ENCODE measurements at regions not wholly inside any gene's neighbourhood (a gene's known extent, or its start where the extent isn't known, plus 50 kb on each side); places are given as distances from the start of the nearest gene placed in this dataset.
"Not testable (repeated sequence)": the region's sequence is repeated elsewhere in the genome, so short reads cannot be mapped to it uniquely, and the experiment has no call there.

DNA sequence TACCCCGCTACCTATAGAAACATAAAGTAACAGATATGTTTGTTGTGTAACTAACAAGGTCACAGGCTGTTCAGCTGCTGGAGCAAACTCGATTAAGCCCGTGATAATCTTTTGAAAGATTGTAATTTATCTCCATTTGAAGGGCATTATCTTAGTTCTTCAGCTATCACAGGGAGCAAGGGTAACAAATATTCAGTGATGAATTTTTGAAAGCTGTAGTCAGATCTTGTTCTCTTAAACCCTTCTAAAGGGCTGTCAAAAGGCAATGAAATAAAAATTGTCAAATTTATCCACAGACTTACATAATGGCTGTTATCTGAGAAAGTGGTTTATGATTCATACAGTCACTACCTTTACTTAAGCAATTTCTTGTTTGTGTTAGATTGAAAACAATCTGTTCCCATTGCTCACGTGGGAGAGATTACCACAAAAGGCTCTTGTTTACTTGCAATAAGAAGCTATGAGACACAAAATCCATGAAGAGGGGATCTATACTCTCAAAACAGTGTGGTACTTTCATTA lies 78.3 kb upstream of the ZNF608 start:
- Mint-ChIP-seq H3K36me3 (no peaks in the 10 kb centered on the region), H3K4me3 (no peak overlapping the region), H3K27ac (no peak overlapping the region), H3K9me3 (no peaks in the 10 kb centered on the region), H3K4me1 (no peaks in the 10 kb centered on the region), H3K27me3 (no peaks in the 10 kb centered on the region)
- no peak for DNase-seq
- CTCF ChIA-PET = no interaction called here

DNA sequence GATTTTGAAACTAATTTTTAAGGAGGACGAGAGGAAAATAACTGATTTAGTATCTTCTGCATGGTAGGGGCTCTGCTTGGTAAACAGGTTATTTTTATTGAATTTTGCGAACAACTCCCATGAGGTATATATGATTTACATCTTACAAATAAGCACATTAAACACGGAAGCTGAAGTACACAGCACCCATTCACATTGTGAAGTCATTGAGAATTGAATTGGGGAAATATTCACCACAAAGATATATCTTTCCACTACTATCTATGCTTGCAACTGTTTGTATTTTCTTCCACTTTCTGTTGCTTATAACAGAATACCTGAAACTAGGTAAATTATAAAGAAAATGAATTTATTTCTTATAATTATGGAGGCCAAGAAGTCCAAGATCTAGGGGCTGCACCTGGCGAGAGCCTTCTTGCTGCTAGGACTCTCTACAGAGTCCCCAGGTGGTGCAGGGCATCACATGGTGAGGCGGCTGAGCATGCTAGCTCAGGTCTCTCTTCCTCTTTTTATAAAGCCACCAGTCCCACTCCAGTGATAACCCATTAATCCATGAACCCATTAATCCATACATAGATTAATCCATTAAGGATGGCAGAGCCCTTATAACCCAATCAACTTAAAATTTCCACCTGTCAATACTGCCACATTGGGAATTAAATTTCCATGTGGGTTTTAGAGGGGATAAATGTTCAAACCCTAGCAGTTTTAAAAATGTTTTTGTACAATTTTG lies 79.0 kb upstream of the ZNF608 start:
- no peaks in the 10 kb centered on the region for H3K27me3 Mint-ChIP-seq
- no peaks in the 10 kb centered on the region for H3K36me3 Mint-ChIP-seq
- no peaks in the 10 kb centered on the region for H3K9me3 Mint-ChIP-seq
- H3K4me1 Mint-ChIP-seq = no peaks in the 10 kb centered on the region
- no peak overlapping the region for H3K27ac Mint-ChIP-seq
- H3K4me3 Mint-ChIP-seq = no peak overlapping the region
- DNase-seq = no peak
- CTCF ChIA-PET = no interaction called here

DNA sequence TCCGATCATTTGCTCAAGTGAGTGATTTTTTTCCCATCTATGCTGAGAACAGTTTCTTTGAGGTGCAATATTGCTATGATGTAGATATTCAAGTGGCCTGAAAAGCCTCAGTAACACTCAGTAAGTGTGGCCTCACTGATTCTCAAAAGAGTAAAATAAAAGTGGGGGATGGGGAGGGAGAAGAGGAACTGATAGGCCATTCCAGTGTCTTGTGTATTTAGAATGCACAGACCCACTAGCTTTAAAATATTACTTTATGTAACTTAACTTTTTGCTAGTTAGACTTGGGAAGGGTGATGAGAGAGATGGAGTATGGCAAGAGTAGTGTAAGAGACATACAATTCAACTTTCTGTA lies 79.5 kb upstream of the ZNF608 start:
- no peak overlapping the region for H3K4me3 Mint-ChIP-seq
- CTCF ChIA-PET = no interaction called here
- DNase-seq = no peak
- no peaks in the 10 kb centered on the region for H3K36me3 Mint-ChIP-seq
- H3K27me3 Mint-ChIP-seq = no peaks in the 10 kb centered on the region
- H3K27ac Mint-ChIP-seq = no peak overlapping the region
- no peaks in the 10 kb centered on the region for H3K4me1 Mint-ChIP-seq
- no peaks in the 10 kb centered on the region for H3K9me3 Mint-ChIP-seq

DNA sequence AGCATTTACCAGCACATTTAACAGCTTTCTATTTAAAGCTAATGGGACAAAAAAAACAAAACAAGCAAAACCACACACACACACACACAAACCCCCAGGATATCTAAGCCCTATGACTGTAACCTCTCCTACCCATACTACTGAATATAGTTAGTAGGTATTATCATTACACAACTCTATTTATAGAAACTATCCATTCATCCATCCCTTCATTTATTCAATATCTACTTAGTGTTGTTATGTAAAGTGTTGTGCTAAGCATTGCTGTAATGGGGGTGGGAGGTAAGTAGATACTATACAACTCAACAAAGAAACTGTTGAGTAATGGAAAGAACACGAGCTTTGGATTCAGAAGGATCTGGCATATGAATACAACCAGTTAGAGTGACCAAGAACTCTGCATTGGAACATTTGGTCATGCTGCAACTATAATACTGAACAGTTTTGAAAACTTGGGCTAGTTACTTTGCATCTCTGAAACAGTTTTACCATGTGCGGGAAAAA lies 82.3 kb upstream of the ZNF608 start:
- Mint-ChIP-seq H3K4me3 (no peak overlapping the region), H3K27ac (no peak overlapping the region), H3K9me3 (no peaks in the 10 kb centered on the region), H3K36me3 (no peaks in the 10 kb centered on the region), H3K4me1 (no peaks in the 10 kb centered on the region), H3K27me3 (no peaks in the 10 kb centered on the region)
- DNase-seq = no peak
- CTCF ChIA-PET = no interaction called here

DNA sequence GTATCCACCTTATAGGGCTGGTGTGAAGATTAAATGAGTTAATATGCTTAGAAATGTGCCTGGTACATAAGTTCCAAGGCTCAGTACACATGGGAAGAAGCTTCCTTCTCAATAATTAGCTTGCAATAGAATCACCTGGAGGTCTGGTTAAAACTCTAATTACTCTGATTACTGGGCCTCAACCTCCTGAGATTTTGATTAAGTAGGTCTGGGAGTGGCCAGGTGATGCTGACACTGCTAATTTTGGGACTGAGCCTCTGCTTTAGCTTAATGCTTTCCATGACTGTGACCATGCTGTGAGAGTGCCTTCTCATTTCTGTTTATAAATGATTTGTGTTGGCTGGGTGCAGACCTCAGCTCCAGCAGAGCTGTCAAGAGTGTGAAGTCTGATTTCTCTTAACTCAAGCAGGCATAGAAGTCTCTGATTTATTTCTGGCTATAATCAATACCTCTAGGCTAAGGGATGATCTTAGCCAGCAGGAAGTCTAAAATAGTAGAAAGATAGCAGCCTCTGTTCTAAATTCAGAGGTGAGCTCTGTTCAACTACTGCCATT lies 85.3 kb upstream of the ZNF608 start:
- Mint-ChIP-seq H3K27ac (no peak overlapping the region), H3K4me3 (no peak overlapping the region), H3K9me3 (peaks cover 4% of the 10 kb centered on the region), H3K36me3 (no peaks in the 10 kb centered on the region), H3K4me1 (no peaks in the 10 kb centered on the region), H3K27me3 (no peaks in the 10 kb centered on the region)
- CTCF ChIA-PET = no interaction called here
- DNase-seq = no peak

DNA sequence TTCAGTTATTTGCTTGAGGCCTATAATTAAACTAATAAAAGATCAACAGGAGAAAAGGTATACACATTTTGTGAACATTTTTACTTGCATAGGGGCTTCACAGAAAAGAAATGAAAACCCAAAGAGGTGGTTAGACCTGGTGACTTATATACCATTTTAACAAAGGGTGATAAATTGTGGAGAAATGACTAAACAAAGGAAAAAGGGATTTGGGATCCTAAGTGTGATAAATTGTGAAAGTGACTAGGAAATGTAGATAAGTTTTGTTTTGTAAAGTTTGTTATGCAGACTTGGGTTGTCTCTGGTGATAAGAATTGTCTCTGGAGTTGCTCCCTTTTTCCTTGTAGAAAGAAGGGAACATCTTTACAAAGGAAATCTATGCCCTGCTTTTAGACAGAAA lies 86.1 kb upstream of the ZNF608 start:
- no peak for DNase-seq
- no peaks in the 10 kb centered on the region for H3K36me3 Mint-ChIP-seq
- H3K4me1 Mint-ChIP-seq = no peaks in the 10 kb centered on the region
- no peaks in the 10 kb centered on the region for H3K27me3 Mint-ChIP-seq
- H3K27ac Mint-ChIP-seq = no peak overlapping the region
- H3K9me3 Mint-ChIP-seq = peaks cover 5% of the 10 kb centered on the region
- no peak overlapping the region for H3K4me3 Mint-ChIP-seq
- CTCF ChIA-PET = no interaction called here

DNA sequence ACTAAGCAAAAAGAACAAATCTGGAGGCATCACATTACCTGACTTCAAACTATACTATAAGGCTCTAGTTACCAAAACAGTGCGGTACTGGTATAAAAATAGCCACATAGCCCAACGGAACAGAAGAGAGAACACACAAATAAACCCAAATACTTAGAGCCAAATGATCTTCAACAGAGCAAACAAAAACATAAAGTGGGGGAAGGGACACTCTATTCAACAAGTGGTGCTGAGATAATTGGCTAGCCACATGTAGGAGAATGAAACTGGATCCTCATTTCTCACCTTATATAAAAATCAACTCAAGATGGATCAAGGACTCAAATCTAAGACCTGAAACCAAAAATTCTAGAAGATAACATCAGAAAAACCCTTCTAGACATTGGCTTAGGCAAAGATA lies 89.9 kb upstream of the ZNF608 start:
- H3K27ac Mint-ChIP-seq, CTCF ChIA-PET, H3K4me1 Mint-ChIP-seq, DNase-seq, H3K9me3 Mint-ChIP-seq, H3K36me3 Mint-ChIP-seq, H3K27me3 Mint-ChIP-seq, H3K4me3 Mint-ChIP-seq: not testable (repeated sequence)

DNA sequence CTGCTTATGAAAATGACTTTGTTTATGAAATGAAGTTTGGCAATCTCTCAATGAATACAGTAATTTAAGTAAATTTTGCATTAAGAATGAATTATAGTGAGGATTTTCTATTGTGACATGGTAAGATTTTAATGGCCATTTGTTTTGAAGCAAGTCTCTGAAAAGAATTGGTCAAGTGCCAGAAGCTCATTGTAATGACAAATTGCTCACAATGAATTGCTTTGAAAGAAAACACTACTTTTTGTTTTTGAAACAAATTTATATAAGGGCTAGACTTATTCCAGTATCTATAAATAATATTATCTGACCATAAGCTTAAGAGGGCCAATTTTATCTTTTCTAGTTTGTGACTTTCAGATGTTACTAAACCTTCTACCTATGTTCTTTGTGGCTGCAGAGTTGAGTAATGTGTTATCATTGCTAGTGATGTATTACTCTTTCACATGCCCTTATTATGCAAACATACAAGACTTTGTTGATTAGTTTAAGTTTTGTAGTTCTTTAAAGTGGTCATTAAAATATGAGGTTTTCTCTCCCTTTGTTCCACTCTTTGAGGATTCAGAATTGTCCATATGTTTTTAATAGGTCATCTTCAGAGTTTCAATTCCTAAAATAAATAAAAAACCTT lies 93.0 kb upstream of the ZNF608 start:
- DNase-seq = no peak
- Mint-ChIP-seq H3K4me3 (no peak overlapping the region), H3K9me3 (peaks cover 5% of the 10 kb centered on the region), H3K36me3 (no peaks in the 10 kb centered on the region), H3K4me1 (no peaks in the 10 kb centered on the region), H3K27ac (no peak overlapping the region), H3K27me3 (no peaks in the 10 kb centered on the region)
- CTCF ChIA-PET = no interaction called here

DNA sequence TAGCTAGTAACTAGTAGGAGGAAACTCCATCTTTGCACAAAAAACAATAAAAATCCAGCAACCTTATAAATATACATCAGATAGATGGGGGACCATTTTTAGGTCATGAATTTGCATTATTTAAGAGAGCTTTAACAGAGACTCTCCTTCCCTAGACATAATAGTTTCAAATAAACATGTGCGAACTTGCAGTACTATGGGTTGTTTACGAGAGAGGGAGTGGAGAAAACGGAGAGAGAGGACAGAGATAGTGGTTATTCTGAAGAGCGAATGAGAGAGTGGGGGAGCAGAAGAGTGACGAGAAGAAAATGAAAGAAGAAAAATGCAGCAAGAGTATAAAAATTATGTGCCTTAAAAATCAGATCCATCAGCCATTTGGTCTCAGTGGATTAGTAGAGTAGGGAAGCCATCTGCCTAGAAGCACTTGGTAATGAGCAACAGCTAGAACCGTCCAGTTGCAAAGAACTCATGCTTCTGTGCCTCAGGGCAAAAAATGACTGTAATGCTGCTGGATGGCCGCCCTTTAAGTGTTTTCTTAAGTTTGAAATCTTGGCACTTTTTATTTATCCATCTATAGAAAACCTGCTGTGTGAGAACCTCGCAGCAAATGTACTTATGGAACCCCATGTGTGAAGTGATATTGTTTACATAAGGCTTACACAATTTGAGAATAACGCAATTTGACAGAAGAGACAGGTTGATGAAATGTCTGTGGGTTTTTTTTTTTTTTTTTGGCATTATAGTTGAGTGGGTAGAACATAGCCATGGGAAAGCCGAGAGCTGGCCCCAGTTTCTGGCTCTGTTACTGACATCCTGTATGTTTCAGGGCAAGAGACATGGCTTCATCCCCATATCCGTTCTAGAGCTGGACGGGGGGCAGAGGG lies 95.6 kb upstream of the ZNF608 start:
- no peak overlapping the region for H3K4me3 Mint-ChIP-seq
- no peaks in the 10 kb centered on the region for H3K4me1 Mint-ChIP-seq
- no peak for DNase-seq
- no peaks in the 10 kb centered on the region for H3K27me3 Mint-ChIP-seq
- no peak overlapping the region for H3K27ac Mint-ChIP-seq
- no peaks in the 10 kb centered on the region for H3K36me3 Mint-ChIP-seq
- H3K9me3 Mint-ChIP-seq = peaks cover 3% of the 10 kb centered on the region
- CTCF ChIA-PET = no interaction called here

DNA sequence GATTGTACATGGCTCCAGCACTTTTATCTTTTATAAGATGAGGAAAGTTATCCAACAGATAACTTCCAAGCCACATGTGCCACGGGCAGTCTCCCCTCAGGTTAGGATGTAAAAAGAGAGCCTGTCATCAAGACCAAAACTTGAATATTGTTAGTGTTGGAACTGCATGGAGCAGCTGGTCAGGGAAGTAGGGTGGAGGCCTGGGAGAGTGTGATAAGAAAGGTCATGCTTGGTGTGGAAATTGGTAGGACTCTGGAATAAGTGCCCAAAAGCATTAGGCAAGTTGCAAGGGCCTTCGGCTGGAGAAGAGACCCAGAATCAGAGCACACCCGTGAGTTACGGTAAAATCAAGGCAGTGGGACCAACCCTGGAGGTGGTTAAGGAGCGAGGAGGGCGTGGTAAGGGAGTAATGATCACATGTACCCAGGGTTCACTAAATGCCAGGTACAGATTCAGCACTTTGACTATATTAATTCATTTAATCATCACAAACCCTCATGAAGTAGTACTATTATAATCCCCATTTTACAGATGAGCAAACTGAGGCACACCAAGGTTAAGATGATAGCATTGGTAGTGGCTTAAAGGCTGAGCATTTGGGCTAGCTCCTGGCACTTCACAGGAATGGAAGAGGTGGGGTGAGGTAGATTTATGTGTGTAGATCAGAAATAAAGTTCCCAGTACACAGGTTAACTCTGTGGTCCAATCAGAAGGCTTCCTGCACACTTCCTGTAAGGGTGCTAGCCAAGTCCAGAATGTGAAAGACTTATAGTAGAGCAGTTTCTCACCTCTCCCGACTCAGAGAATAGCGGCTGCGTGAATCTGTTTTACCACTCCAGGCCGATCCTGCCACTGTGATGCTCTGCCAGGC lies 96.5 kb upstream of the ZNF608 start:
- H3K36me3 Mint-ChIP-seq = no peaks in the 10 kb centered on the region
- H3K9me3 Mint-ChIP-seq = peaks cover 3% of the 10 kb centered on the region
- no peak overlapping the region for H3K27ac Mint-ChIP-seq
- H3K27me3 Mint-ChIP-seq = no peaks in the 10 kb centered on the region
- DNase-seq = no peak
- H3K4me3 Mint-ChIP-seq = no peak overlapping the region
- CTCF ChIA-PET = no interaction called here
- H3K4me1 Mint-ChIP-seq = no peaks in the 10 kb centered on the region

DNA sequence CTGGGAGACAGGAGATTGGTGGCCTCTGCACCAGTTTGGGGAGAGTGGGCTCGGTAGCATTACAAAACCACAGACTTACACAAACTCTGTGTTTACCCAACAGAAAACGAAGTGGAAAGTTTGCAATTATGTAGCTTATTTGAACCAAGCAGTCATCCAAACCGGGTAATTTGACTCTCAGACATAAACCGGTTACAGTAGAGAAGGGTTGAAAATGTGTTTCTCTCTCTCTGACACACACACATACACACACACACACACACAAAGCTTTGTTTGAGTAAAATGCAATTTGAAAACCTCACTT lies 97.1 kb upstream of the ZNF608 start:
- no peak overlapping the region for H3K4me3 Mint-ChIP-seq
- no peaks in the 10 kb centered on the region for H3K4me1 Mint-ChIP-seq
- H3K36me3 Mint-ChIP-seq = no peaks in the 10 kb centered on the region
- no peaks in the 10 kb centered on the region for H3K27me3 Mint-ChIP-seq
- no peak overlapping the region for H3K27ac Mint-ChIP-seq
- no peak for DNase-seq
- peaks cover 3% of the 10 kb centered on the region for H3K9me3 Mint-ChIP-seq
- CTCF ChIA-PET = no interaction called here

DNA sequence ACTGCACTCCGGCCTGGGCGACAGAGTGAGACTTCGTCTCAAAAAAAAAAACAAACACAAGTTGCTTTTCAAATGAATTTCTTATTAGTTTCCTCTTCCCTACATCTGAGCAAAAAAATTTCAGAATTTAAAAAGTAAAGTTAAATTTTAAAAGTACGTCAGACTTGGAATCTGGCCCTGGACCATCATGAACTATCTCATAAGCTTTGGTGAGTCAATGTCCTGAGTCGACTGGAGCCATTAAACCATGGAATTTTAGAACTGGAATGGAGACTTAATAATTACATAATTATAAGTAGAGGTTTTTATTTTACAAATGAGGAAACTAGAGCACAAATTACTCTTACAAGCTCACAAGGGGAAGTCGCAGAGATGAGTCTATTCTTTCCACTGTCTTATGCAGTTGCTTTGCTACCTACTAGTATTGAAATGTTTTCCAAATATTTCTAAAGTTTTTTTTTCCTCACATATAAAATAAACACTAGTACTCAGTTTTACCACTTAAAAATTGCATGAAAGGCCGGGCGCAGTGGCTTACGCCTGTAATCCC lies 98.0 kb upstream of the ZNF608 start:
- no peaks in the 10 kb centered on the region for H3K36me3 Mint-ChIP-seq
- H3K4me1 Mint-ChIP-seq = no peaks in the 10 kb centered on the region
- H3K4me3 Mint-ChIP-seq = no peak overlapping the region
- no peak overlapping the region for H3K27ac Mint-ChIP-seq
- DNase-seq = no peak
- no peaks in the 10 kb centered on the region for H3K27me3 Mint-ChIP-seq
- CTCF ChIA-PET = no interaction called here
- H3K9me3 Mint-ChIP-seq = peaks cover 3% of the 10 kb centered on the region

DNA sequence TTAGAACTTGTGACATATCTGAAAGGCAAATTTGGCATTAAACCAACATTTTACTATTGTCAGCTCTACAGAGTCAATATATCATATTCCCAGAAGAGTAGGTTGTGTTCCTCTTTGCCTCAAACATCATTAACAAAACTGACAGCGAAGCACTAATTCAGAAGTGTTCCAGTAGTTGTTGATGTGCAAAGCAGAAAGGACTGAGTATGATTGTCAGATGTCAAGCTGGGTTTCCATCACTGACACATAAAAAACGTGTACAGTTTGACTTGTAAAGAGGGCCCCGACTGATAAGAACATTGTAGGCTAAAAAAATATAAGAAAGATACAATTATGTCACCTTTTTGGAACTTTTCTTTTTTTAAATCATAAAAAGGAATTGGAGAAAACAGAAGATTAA lies 101.5 kb upstream of the ZNF608 start:
- CTCF ChIA-PET = no interaction called here
- Mint-ChIP-seq H3K27ac (no peak overlapping the region), H3K4me1 (no peaks in the 10 kb centered on the region)

DNA sequence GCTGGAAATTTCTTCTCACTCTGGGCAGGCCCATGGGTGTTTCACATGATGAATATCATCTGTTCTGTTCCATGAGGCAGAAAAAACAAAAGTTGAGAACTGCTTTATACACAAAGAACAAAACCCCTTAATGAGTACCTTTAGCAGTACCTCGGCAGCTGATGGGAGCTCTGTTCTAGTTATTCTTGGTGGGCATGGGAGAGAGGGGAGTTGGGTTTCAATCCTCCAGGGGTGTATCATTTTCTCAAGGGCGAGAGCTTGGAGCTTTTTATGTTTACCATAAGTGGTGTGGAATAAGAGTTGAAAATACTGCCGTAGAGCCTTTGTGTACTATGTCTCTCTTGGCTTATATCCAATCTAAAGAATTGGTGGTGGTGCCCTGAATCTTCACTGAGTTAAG lies 103.3 kb upstream of the ZNF608 start:
- H3K36me3 Mint-ChIP-seq = no peaks in the 10 kb centered on the region
- H3K27ac Mint-ChIP-seq = no peak overlapping the region
- no peaks in the 10 kb centered on the region for H3K27me3 Mint-ChIP-seq
- CTCF ChIA-PET = interaction anchor here (0.5 kb wide), 1 partner anchor 153 kb away, joined by 3 read pairs; no protein-coding TSS in a partner anchor
- H3K9me3 Mint-ChIP-seq = peaks cover 3% of the 10 kb centered on the region
- no peak for DNase-seq
- H3K4me3 Mint-ChIP-seq = no peak overlapping the region
- H3K4me1 Mint-ChIP-seq = no peaks in the 10 kb centered on the region

More for the DNA sequence above, 101.5 kb upstream of the ZNF608 start:
- Mint-ChIP-seq H3K36me3 (no peaks in the 10 kb centered on the region), H3K9me3 (peaks cover 3% of the 10 kb centered on the region), H3K4me3 (no peak overlapping the region), H3K27me3 (no peaks in the 10 kb centered on the region)
- no peak for DNase-seq
